Ramos (cell line): ENCODE measurements at regions not wholly inside any gene's neighbourhood (a gene's known extent, or its start where the extent isn't known, plus 50 kb on each side); places are given as distances from the start of the nearest gene placed in this dataset.
"Not testable (repeated sequence)": the region's sequence is repeated elsewhere in the genome, so short reads cannot be mapped to it uniquely, and the experiment has no call there.

ENCODE experiments used
- in situ Hi-C: fragments of 300-500 bp; cut with MboI; formaldehyde crosslinking; loops from one replicate; pipeline ENCODE4 v1.14.3; 2022; ENCODE audit warnings: low sequenced_read_pairs; ENCODE audit not compliant: unreplicated experiment

DNA sequence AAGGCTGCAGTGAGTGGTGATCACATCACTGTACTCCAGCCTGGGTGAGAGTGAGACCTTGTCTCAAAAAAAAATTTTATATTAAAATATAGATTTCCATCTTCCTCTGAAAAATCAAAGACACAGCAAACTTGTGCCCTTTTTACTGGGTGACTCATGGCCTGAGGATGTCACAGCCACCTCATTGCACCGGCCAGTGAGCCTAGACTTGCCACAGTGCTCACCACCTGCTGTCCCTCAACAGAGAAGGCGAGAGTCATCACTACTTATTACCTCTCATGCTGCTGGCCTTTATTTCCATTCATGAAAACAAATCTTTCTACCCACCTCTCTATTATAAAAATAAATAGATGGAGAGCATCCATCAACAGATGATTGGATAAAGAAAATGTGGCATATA is 295.8 kb downstream of the PREX1 start:
- in situ Hi-C loops, result no loop called here

- in situ Hi-C loops, result no loop called here
Observed at GRCh38 chr20:48531505-48531904, 296.3 kb downstream of the PREX1 start.

DNA sequence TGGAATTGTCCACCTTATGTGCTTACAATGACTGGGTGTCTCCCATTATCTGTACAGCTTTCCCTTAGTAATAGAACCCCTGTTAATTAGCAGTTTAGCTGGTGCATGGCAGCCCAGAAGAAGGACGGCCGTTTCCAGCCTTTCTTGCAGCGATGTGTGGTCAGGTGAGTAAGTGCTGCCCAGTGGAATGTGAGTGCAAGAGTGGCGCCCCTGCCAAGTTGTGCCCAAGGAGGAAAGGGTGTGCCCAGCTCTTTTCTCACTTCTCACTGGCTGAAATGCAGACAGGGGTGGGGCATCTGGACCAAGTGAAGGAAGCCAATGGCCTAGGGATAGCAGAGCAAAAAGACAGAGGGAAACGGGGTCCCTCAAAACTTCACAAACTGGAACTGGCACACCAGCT is 296.8 kb downstream of the PREX1 start:
- in situ Hi-C loops, result no loop called here

GRCh38 chr20:48528346-48528745 is 299.5 kb downstream of the PREX1 start:
- in situ Hi-C loops, result no loop called here

DNA sequence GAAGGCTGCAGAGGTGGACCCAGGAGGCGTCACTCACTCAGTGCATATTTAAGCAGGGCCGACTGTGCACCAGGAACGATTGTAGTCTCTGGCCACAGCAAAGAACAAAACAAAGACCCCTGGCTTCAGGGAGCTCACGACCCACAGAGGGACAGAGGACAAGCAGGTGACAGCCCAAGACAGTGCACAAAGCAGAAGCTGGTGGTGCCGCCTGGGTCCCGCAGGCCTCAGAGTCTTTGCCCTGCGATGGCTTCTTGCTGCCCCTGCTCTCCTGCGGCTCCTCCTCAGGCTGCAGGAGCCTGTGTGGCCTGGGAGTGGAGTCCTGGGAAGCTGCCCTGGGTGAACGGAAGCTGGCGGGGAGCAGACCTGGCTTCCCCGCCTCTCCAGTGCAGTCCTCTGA is 300.0 kb downstream of the PREX1 start:
- in situ Hi-C loops, result no loop called here

DNA sequence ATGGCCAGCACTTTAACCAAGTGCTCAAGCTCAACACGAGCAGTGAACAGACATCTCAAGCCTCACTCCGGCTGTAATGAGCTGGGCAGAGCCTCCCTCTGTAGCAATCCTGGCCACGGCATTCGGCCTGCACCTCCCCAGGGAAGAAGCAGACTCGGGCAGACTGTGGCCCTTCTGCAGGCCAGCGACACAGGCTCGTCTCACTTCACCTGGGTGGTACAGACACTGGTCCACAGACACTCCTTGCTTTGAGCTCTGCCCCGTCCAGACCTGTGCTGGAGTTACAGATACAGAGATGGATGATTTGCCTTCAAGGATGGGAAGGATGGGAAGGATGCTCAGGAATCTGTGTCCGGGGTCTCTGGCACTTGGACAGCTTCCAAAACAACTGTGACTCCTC is 300.9 kb downstream of the PREX1 start:
- in situ Hi-C loops, result no loop called here

DNA sequence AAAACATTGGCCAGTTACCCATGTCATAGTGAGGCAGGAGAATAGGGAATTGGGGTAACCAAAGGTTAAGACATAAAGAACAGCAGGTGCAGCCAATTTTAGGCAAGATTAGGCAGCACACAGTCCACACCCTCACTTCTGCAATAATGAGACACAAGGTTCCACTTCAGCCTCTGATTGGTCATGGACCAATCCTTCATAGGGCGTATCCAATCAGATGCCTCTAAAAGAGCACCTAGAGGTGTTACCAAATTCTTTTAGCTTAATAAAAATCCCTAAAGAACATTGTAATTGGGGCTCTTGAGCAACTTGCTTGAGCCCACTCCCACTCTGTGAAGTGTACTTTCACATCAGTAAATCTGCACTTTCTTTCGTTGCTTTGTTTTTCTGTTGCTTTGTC is 302.4 kb downstream of the PREX1 start:
- in situ Hi-C loops, result no loop called here

GRCh38 chr20:48524582-48524981 is 303.2 kb downstream of the PREX1 start:
- in situ Hi-C loops, result no loop called here

- in situ Hi-C loops, result no loop called here
Observed at GRCh38 chr20:48523191-48523995, 304.4 kb downstream of the PREX1 start.

- in situ Hi-C loops, result no loop called here
Observed at GRCh38 chr20:48521121-48521520, 306.7 kb downstream of the PREX1 start.

DNA sequence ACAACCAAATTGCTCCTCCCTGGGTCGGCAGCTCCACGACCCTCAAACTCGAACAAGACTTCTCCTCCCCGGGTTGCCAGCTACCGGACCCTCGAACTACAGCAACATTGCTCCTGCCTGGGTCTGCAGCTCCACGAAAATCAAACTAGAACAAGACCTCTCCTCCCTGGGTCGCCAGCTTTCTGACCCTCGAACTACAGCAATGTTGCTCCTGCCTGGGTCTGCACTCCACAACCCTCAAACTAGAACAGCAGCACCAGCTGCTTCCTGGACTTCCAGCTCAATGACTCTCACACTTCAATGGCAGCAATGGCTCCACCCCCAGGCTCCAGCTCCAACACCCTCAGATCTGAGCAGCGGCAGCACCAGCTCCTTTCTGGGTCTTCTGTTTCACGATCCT is 311.6 kb downstream of the PREX1 start:
- in situ Hi-C loops, result loop anchor here (10.0 kb wide), 1 partner anchor 631 kb away; no protein-coding TSS in a partner anchor

- in situ Hi-C loops, result loop anchor here (10.0 kb wide), 1 partner anchor 630 kb away; no protein-coding TSS in a partner anchor
Observed at GRCh38 chr20:48514577-48514976, 313.2 kb downstream of the PREX1 start.

GRCh38 chr20:48512539-48512938 is 315.3 kb downstream of the PREX1 start:
- in situ Hi-C loops, result loop anchor here (10.0 kb wide), 1 partner anchor 628 kb away; no protein-coding TSS in a partner anchor

GRCh38 chr20:48505066-48505465 is 322.7 kb downstream of the PREX1 start:
- in situ Hi-C loops, result not testable (repeated sequence)

DNA sequence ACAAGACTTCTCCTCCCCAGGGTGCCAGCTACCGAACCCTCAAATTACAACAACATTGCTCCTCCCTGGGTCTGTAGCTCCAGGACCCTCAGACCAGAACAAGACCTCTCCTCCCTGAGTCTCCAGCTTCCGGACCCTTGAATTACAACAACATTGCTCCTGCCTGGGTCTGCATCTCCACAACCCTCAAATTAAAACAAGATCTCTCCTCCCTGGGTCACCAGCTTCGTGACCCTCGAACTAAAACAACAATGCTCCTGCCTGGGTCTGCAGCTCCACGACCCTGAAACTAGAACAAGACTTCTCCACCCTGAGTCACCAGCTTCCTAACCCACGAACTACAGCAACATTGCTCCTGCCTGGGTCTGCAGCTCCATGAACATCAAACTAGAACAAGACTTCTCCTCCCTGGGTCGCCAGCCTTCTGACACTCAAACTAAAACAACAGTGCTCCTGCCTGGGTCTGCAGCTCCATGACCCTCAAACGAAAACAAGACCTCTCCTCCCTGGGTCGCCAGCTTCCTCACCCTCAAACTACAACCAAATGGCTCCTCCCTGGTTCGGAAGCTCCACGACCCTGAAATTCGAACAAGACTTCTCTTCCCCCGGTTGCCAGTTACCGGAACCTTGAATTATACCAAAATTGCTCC is 324.5 kb downstream of the PREX1 start:
- in situ Hi-C loops, result no loop called here

DNA sequence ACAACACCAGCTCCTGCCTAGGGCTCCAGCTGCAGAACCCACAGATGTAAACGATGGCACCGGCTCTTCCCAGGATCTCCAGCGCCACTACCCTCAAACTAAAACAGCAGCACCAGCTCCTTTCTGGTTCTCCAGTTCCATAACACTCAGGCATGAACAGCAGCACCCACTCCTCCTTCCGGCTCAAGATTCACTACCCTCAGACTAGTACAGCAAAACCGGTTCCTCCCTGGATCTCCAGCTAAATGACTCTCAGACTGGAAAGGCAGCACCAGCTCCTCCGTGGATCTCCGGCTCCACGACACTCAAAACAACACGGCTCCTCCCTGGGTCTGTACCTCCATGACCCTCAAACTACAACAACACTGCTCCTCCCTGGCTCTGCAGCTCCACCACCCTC is 325.0 kb downstream of the PREX1 start:
- in situ Hi-C loops, result no loop called here

DNA sequence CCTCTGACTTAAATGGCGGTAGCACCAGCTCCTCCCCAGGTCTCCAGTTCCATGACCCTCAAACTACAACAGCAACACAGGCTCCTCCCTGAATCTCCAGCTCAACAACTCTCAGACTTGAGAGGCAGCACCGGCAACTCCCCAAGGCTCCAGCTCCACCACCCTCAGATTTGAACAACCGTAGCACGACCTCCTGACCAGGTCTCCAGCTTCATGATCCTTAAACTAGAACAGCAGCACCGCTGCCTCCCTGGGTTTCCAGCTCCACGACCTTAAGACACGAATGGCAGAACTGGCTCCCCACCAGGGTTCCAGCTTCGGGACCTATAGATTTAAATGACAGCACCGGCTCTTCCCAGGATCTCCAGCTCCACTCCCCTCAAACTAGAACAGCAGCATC is 325.8 kb downstream of the PREX1 start:
- in situ Hi-C loops, result no loop called here

DNA sequence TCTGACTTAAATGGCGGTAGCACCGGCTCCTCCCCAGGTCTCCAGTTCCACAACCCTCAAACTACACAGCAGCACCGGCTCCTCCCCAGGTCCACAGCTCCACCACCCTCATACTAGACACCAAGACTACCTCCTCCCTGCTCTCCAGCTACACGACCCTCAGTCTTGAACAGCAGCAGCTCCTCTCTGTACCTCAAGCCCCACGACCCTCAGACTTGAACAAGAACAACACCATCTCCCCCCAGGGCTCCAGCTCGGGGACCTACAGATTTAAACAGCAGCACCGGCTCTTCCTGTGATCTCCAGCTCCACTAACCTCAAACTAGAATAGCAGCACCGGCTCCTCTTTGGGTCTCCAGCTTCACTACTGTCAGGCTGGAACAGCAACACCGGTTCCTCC is 326.9 kb downstream of the PREX1 start:
- in situ Hi-C loops, result not testable (repeated sequence)

GRCh38 chr20:48498939-48499338 is 328.9 kb downstream of the PREX1 start:
- in situ Hi-C loops, result not testable (repeated sequence)

DNA sequence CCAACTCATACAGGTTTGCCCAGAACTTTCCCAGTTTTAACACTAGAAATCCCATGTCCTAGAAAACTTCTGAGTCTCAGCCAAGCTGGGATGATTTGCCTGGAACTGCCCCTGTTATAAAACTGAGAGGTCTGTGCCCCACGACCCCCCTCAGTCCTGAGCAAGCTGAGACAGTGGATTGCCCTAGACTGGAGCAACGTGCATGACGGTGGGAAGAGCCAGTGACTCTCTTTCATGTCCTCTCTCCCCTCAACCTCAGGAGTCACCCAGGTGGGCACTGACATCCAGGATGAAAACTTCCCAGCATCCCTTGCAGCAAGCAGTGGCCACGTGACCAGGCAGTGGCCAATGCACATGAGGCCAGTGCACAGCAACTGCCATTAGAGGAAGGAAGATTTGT is 329.7 kb downstream of the PREX1 start:
- in situ Hi-C loops, result not testable (repeated sequence)

GRCh38 chr20:48493966-48494365 is 333.8 kb downstream of the PREX1 start:
- in situ Hi-C loops, result no loop called here

DNA sequence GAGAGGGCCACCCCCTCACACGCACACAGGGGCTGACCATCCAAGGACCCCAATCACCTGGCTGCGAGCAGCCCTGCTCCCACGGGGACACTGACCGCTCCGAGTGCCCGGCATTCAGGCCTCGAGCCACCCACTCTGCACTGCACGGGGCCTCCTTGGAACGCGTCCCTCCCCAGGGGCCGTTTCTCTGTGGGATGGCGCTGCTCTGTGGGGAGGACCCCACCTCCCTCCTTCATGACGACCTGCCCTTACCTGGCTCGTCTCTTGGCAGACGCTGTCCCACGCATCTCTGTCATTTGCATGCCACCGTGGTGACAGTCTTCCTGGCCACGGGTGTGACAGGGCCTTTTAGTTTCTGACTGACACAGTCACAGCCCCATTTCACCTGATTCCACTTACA is 334.5 kb downstream of the PREX1 start:
- in situ Hi-C loops, result not testable (repeated sequence)
